Iris pigment epithelial cell (primary cell): ENCODE measurements at regions not wholly inside any gene's neighbourhood (a gene's known extent, or its start where the extent isn't known, plus 50 kb on each side); places are given as distances from the start of the nearest gene placed in this dataset.
A peak's percentile ranks its signal among the peaks of the same experiment; 100 is the strongest.

Experiments
- DNase-seq: peaks from one replicate; pipeline ENCODE4 v3.0.0-alpha.2; 2011; ENCODE audit warnings: low read depth

- DNase-seq: no peak
These were observed 154.2 kb upstream of the PRMT8 start for GRCh38 chr12:3336606-3337311.

GRCh38 chr12:3337944-3338343, 153.1 kb upstream of the PRMT8 start:
- DNase-seq: no peak

- no peak for DNase-seq
These were observed 151.8 kb upstream of the PRMT8 start for GRCh38 chr12:3339221-3339620.

- no peak for DNase-seq
These were observed 149.4 kb upstream of the PRMT8 start for GRCh38 chr12:3341594-3341993.

GRCh38 chr12:3342051-3342450, 149.0 kb upstream of the PRMT8 start:
- DNase-seq: peak; percentile 36

- no peak for DNase-seq
These were observed 142.9 kb upstream of the PRMT8 start for GRCh38 chr12:3348055-3348454.

- DNase-seq: no peak
These were observed 140.6 kb upstream of the PRMT8 start for GRCh38 chr12:3350432-3350831.

- no peak for DNase-seq
These were observed 139.3 kb upstream of the PRMT8 start for GRCh38 chr12:3351731-3352130.

GRCh38 chr12:3352230-3352629, 138.8 kb upstream of the PRMT8 start:
- DNase-seq: no peak

- no peak for DNase-seq
These were observed 137.4 kb upstream of the PRMT8 start for GRCh38 chr12:3353621-3354020.

- no peak for DNase-seq
These were observed 136.4 kb upstream of the PRMT8 start for GRCh38 chr12:3354586-3354985.

GRCh38 chr12:3355378-3355900, 135.6 kb upstream of the PRMT8 start:
- no peak for DNase-seq

GRCh38 chr12:3357950-3358525, 133.0 kb upstream of the PRMT8 start:
- no peak for DNase-seq

GRCh38 chr12:3359478-3359877, 131.5 kb upstream of the PRMT8 start:
- no peak for DNase-seq

- no peak for DNase-seq
These were observed 129.9 kb upstream of the PRMT8 start for GRCh38 chr12:3361146-3361545.

GRCh38 chr12:3362737-3363136, 128.3 kb upstream of the PRMT8 start:
- no peak for DNase-seq

- DNase-seq: no peak
These were observed 127.4 kb upstream of the PRMT8 start for GRCh38 chr12:3363608-3364007.

- DNase-seq: no peak
These were observed 126.8 kb upstream of the PRMT8 start for GRCh38 chr12:3364226-3364625.

GRCh38 chr12:3364661-3365462, 126.1 kb upstream of the PRMT8 start:
- no peak for DNase-seq

GRCh38 chr12:3365463-3366411, 125.3 kb upstream of the PRMT8 start:
- peak; percentile 6 for DNase-seq

- no peak for DNase-seq
These were observed 124.4 kb upstream of the PRMT8 start for GRCh38 chr12:3366451-3367110.
